Adipose tissue (tissue), 3 donors: ENCODE measurements at regions not wholly inside any gene's neighbourhood (a gene's known extent, or its start where the extent isn't known, plus 50 kb on each side); places are given as distances from the start of the nearest gene placed in this dataset.

ENCODE experiments used
- H3K27ac ChIP-seq: one replicate; pipeline ENCODE4 v1.5.1; 2013; ENCODE audit warnings: low read depth, low read length
- WGBS, 3 donors: extraction: QIAGEN DNeasy Blood & Tissue Kit; methylation state at CpG; one replicate each; pipeline ENCODE4 v1.1.7; 2013; 5-methylcytosine and 5-hydroxymethylcytosine counted together
- donor health status: healthy with polysubstance abuse.
- donor health status: Bipolar disorder and iron deficiency.
- donor health status: healthy.

DNA sequence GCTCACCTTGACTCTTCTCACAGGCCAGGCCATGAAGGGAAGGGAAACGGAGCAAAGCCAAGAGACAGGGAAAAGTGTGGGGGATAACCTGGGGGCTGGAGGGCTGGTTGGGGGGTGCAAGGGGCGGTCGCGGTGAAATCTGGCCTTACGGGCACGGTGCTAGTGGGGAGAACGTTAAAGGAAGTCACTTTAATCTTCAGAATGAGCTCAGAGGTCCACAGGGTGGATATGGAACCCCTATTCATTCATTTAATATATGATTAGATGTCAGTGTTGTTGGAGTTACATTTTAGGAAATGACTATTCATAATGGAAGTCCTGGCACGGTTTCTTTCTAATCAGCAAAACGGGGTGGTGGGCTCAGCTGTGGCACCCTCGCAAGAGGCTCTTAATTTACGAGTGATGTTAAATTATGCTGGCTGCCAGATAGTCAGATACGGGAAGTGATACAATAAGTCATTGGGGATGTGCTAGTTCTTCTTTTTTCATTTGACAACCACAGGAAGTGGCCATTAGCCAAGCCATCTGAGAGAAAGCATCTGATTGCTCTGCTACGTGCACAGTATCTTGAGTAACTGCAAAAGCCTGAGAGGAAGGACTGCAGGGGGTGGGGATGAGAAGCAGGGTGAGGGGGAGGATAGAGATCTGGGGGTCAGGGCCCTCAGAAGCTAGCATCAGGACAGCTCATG, 253.0 kb downstream of the QKI start:
- WGBS, 3 donors, result 25 to 70% (median 39%) methylated on average over 13 of the region's 13 CpGs
- H3K27ac ChIP-seq, result no peak overlapping the region

DNA sequence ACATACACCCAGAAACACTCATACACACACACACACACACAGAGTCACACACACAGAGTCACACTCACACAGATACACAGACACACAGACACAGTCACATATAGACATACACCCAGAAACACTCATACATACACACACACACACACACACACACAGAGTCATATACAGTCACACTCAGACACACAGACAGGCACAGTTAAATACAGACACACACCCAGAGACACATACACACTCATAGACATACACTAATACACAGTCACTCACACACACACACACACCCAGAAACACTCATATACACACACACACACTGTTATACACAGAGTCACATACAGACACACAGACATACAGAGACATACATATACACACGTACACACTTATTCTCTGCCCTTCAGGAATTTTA, 250.9 kb downstream of the QKI start:
- WGBS, 3 donors, result 91 to 98% (median 95%) methylated on average over 1 of the region's 1 CpG
- no peak overlapping the region for H3K27ac ChIP-seq

DNA sequence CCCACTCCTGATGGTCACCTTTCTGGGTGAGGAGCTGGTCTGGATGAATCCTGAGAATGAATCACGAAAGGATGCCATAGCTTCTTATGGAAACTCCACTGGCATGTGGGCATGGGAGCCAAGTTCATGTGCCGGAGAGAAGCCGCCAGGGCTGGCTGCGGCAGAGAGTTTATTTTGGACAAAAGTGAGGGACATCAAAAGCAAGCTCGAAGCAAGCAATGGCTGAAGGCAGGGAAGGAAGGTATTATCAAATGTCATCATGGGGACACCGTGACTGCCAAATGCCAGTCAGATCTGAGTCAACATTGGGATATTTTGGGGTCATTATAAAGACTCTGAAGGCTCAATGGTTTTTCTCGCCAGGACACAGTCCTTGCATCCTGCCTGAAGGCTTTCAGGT, 249.1 kb downstream of the QKI start:
- WGBS, 3 donors, result 78 to 88% (median 86%) methylated on average over 7 of the region's 7 CpGs
- H3K27ac ChIP-seq, result no peak overlapping the region

DNA sequence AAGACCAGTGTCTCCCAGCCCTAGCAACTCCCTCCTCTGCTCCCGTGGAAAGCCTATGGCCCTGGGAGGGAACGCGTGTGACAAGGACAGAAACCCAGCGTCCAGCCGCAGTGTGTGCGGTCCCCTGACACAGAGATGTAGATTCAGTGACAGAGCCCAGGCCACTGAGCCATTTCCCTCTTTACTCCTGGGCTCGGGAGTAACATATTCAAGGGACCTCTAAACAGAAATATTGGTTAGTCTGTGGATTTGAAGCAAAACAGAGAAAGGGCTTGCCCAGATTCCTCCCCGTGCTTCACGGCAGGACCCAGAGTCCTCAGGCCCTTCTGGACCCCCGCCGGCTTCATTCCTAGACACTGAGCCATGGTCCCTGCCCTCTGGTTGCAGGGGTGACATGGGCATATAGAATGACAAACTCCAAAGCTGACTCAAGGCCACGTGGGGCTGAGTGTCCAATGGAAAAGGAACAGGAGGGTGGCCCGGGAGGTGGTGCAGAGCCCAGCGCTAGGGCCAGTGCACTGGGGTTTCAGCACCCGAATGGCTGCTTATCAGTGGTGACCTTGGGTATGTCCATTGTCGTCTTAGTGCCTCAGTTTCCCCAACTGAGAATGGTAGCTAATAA, 248.2 kb downstream of the QKI start:
- no peak overlapping the region for H3K27ac ChIP-seq
- 89 to 94% (median 93%) methylated on average over 16 of the region's 16 CpGs for WGBS, 3 donors

DNA sequence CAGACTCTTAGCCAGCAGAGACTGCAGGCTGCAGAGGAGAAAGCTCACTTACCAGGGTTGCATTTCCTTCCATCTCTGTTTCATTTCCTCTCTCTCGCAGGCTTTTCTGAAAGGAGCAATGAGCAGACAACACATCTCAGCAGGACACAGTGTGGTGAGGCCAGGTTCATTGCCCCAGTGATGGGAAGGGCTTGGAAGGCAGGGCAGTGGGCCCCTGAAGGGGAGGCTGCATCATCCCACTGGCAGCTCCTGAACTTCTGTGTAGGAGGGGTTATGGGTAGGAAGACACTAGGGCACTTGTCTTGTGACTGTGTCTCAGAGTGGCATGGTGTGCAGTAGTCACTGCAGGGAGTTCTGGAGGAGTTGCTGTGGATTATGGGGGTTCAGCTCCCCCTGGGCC, 246.8 kb downstream of the QKI start:
- no peak overlapping the region for H3K27ac ChIP-seq
- WGBS, 3 donors, result 21 to 56% (median 35%) methylated on average over 1 of the region's 1 CpG

DNA sequence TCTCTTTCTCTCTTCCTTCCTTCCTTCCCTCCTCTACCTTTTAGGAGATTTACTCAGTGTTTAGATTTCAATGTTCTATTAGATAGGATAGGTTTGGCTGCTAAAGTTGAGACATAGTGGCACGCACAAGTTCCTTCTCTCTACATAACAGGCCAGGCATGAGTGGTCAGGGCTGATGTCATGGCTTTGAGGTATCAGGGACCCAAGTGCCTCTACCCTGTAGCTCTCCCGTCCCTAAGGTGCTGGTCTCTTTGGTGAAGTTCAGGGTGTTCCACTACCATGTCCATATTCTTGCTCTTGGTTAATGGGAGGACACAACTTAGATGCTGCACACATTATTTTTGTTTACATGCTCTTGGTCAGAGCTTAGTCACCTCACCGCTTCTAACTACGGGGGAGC, 245.3 kb downstream of the QKI start:
- WGBS, 3 donors, result 81 to 95% (median 95%) methylated on average over 4 of the region's 4 CpGs

DNA sequence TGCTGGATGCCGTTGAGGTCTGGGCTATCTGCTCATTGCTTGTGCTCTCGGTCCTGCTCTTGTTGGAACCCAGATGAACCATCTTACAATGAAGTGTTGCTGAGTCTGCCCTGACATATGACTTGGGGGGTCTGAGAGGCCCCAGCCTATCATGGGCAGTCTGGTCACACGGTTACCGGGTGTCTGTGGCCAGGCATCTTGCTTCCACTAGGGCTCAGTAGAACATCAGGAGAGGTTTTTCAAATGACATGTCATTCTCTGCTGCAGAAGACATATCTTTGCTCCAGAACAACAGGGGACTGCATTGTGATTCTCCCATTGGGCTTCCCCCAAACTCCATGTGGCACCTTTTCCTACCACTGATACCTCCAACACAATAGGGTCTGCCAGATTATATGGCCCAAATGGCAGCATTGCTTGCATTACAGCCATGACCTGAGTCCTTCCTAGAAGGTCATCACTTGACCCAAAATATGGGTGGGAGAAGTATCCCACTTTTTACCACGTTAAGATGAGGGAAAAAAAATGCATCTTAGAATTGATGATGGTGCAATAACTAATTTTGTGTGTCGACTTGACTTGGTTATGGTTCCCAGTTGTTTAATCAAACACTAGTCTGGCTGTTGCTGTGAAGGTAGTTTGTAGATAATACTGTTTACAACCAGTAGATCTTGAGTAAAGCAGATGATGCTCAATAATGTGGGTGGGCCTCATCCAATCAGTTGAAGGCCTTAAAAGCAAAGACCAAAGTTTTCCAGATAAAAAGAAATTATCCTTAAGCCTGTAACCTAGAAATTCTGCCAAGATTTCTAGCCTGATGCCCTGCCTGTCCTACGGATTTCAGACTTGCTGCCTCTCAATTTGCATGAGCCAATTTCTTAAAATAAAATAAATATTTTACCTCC, 241.0 kb downstream of the QKI start:
- WGBS, 3 donors, result 82 to 89% (median 86%) methylated on average over 7 of the region's 7 CpGs
- no peak overlapping the region for H3K27ac ChIP-seq

More for the DNA sequence above, 245.3 kb downstream of the QKI start:
- H3K27ac ChIP-seq, result no peak overlapping the region

DNA sequence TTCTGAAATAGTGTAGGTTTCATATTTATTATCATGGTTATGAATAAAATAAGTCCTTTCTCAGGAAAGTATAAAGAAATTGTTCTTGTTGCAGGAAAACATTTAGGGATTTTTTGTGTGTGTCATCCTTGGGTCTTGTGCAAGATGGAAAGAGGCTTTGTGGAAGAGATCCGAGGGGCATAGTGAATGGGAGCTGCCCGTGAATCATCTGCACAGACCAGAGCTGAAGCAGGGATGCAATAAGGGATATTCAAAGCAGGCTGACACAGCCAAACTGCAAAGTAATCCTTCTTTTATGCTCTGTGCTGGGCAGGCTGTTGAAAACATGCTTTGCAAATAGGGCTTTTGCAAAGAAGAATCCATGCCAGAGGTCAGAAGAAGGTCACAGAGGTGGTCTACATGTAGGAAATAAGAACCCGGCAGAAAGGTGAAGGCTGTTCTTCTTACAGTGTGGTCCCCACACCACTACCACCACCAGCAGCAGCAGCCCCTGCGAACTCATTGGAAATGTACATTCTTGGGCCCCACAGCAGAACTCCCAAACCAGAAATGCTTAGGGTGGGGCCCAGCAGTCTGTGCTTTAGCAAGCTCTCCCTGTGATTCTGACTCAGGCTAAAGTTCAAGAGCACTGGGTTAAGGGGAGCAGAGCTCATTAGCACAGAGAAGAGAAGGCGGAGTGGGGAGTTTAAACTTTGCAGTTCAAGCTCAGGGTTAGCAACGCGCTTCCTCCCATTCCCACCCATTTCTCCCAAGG, 237.6 kb downstream of the QKI start:
- WGBS, 3 donors, result 62 to 71% (median 67%) methylated on average over 7 of the region's 7 CpGs
- no peak overlapping the region for H3K27ac ChIP-seq

DNA sequence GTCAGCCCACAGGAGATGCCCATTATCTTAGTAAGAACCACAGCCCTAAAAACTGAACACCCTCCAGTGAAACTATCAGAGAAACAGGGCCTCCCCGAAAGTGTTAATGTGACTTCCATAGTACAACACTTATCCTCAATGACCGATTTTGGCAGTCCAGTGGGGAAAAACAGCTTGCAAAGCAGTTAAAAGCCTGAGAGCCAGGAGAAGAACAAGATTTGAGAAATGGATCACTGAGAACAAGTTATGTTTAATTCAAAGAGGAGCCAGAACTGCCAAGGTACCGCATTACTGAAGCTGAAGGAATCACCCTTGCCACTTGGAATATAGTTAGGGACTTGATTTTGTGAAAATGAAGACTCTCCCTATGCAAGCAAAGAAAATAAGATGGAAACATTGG, 236.9 kb downstream of the QKI start:
- 79 to 91% (median 83%) methylated on average over 3 of the region's 3 CpGs for WGBS, 3 donors
- H3K27ac ChIP-seq, result no peak overlapping the region

DNA sequence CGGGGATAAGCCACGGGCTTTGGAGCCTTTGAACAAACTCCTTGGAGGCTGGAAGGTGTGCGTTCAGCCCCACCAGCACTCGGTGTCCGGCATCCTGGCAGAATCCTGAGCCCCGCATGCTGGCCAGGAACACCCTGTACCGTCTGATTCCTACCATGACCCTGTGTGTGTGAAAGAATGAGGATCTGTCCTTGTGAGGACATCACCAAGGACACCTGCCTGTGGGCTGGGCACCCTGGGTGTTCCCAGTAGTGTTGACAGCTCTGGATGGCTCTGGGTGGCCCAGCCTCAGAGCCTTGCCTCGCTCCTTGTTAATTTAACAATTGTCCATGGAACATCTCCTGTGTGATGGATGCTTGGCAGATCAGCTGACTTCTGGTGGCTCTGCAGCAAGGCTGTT, 234.3 kb downstream of the QKI start:
- H3K27ac ChIP-seq, result no peak overlapping the region
- WGBS, 3 donors, result 88 to 97% (median 93%) methylated on average over 8 of the region's 8 CpGs

DNA sequence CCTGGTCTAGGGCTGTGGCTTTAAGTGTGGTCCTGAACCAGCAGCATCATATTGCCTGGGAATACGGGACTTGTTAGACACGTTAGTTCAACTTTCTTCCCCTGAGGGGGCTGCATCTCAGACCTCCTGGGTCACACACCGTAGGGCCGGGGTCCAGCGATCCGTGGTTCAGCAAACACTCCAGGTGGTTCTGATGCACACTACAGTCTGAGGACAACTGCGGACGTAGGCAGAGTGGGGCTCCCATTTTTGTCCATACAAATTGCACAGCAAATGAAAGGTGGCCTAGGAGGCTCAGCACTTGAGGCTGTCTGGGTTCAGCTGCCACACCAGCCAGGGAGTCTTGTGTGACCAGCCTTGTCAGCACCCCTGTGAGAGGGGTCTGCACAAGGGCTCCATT, 233.1 kb downstream of the QKI start:
- 88 to 97% (median 95%) methylated on average over 8 of the region's 8 CpGs for WGBS, 3 donors
- H3K27ac ChIP-seq, result no peak overlapping the region

DNA sequence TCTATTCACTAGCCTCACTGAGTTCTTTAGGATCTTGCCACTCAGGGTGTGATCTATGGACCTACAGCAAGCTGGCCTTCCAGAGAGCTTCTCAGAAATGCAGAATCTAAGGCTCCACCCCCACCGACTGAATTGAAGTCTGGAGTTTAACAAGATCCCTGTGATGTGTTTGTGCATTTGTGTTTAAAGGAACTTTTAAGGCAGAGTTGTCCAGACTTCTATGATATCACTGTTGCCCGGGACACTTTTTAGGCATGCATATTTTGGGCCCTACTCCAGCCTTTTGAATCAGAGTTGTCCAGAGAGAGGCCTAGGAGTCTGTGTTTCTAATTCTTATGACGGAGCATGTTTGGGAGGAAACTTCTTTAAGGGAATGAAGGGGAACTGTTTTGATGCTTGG, 232.3 kb downstream of the QKI start:
- H3K27ac ChIP-seq, result no peak overlapping the region

DNA sequence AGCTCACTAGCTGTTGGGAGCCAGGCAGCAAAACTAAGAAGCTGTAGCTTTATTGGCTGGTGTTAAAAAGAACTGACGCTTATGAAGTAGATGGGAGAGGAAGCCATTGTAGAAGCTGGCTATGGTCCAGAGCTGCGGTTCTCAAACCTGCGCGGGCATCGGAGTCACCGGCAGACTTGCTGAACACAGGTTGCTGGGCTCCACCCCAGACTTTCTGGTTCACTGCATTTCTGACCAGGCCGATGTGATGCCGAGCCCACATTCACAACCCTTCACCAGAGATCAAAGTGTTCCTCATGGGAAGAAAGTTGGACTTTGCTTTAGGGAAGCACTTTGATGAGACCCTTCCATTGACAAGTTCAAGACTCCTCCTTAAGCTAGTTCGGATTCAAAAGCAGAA, 231.6 kb downstream of the QKI start:
- H3K27ac ChIP-seq, result no peak overlapping the region
- WGBS, 3 donors, result 87 to 97% (median 89%) methylated on average over 9 of the region's 9 CpGs

More for the DNA sequence above, 232.3 kb downstream of the QKI start:
- WGBS, 3 donors, result 61 to 70% (median 62%) methylated on average over 3 of the region's 3 CpGs

DNA sequence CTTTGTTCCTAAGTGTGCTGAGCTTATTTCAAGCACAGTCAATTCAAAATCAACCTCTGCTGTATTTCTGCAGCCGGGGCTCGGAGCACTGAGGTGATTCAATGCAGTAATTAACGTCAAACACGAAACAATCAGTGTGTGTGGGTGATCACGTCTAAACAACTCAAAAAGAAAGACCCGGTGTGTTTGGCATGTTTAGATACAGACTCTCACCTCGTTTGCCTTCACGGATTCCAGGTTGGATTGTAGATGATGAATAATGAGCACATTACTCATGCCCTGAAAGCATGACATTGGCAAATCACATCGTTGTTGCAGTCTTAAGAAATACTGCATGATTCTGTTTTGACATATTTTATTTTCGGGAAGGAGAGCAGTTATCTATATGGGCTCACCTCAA, 231.0 kb downstream of the QKI start:
- WGBS, 3 donors, result 53 to 82% (median 70%) methylated on average over 10 of the region's 10 CpGs
- H3K27ac ChIP-seq, result no peak overlapping the region

DNA sequence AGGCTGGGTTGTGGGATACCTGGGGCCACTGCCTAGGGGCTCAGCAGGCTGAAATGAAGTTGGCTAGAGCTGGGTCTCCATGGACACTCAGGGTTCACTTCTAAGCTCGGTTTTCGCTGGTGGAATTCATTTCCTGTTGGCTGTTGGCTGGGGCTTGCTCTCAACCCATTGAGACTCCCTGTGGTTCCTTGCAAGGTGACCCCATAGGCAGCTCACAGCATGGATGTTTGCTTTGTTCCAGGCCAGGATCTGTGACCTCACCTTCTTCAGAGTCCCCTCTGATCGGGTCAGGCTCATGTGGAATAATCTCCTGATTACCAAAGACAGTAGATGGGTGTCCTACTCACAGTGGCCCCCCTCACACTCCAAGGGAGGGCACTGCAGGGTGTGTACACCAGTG, 229.3 kb downstream of the QKI start:
- 55 to 86% (median 78%) methylated on average over 3 of the region's 3 CpGs for WGBS, 3 donors

DNA sequence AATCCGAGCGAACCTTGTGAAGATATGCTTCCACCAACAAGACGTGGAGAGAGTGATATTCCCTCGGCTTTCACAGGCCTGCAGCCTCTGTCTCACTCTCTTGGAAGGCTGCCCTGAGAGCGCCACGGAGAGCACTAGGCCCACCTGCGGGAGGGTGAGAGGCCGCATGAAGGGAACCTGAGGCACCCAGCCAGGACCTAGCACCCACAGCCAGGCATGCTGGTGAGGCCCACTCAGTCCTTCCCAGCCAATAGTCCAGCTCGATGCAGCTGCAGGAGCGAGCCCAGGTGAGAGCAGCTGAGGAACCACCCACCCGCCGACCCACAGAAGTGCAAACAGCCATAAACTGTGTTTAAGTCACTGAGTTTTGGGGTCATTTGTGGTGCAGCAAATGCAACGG, 227.2 kb downstream of the QKI start:
- H3K27ac ChIP-seq, result no peak overlapping the region
- WGBS, 3 donors, result 85 to 96% (median 94%) methylated on average over 13 of the region's 13 CpGs

More for the DNA sequence above, 229.3 kb downstream of the QKI start:
- no peak overlapping the region for H3K27ac ChIP-seq

DNA sequence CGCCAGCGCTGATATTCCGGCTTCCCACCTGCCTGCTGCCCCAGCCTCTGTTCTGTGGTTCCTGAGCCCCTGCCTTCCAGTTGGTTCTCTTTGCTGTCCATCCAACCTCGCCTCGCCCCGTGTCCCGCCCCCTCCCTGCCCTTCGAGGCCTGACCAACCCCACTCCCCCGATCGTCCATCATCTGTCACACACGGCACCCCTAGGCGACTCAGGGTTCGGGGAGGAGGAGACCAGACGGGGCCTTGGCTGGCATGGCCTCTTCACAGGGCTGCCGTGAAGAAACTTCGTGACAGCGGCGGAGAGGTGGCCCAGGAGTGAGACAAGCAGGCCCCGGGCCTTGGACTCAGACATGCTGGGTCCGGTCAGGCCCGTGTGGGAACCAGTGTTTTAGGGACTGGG, 226.1 kb downstream of the QKI start:
- 92 to 94% (median 93%) methylated on average over 21 of the region's 21 CpGs for WGBS, 3 donors
- no peak overlapping the region for H3K27ac ChIP-seq

DNA sequence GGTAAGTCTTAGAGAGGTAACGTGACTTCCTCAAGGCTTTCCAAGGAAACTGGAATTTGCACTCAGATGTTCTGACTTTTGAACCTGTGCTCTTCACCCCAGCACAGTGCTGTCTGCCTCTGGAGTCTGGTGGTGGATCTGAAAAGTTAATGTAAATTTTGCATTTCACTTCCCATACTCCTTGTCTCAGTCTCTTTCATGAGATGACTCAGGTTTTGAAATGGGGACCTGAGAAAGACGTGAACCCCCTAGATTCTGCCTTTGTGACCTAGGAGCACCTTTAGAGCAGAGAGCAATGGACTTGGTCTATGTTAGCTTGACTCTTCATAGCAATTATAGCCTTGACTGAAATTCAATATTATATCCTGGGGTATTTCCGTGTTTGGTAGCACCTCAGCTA, 223.0 kb downstream of the QKI start:
- H3K27ac ChIP-seq, result no peak overlapping the region
- 57 to 73% (median 62%) methylated on average over 3 of the region's 3 CpGs for WGBS, 3 donors
